ENCODE measurements at regions not wholly inside any gene's neighbourhood (a gene's known extent, or its start where the extent isn't known, plus 50 kb on each side); places are given as distances from the start of the nearest gene placed in this dataset.
"Not testable (repeated sequence)": the region's sequence is repeated elsewhere in the genome, so short reads cannot be mapped to it uniquely, and the experiment has no call there.

GRCh38 chr12:90829044-90829443 lies 125.9 kb downstream of the CCER1 start:
- DNase-seq (ENCODE audit: low read depth in 2 of 2): no peak

GRCh38 chr12:90828621-90829020 lies 126.4 kb downstream of the CCER1 start:
- no peak for DNase-seq (ENCODE audit: low read depth in 2 of 2)

GRCh38 chr12:90827567-90827966 lies 127.4 kb downstream of the CCER1 start:
- DNase-seq (ENCODE audit: low read depth in 2 of 2): no peak

GRCh38 chr12:90826036-90826435 lies 128.9 kb downstream of the CCER1 start:
- no peak for DNase-seq (ENCODE audit: low read depth in 2 of 2)

- no peak for DNase-seq (ENCODE audit: low read depth in 2 of 2)
Measured at GRCh38 chr12:90823859-90824258, 131.1 kb downstream of the CCER1 start.

GRCh38 chr12:90819709-90820108 lies 135.3 kb downstream of the CCER1 start:
- no peak for DNase-seq (ENCODE audit: low read depth in 2 of 2)

- DNase-seq (ENCODE audit: low read depth in 2 of 2): no peak
Measured at GRCh38 chr12:90816353-90817089, 138.5 kb downstream of the CCER1 start.

GRCh38 chr12:90809940-90810339 lies 145.0 kb downstream of the CCER1 start:
- DNase-seq (ENCODE audit: low read depth in 2 of 2): no peak

GRCh38 chr12:90808568-90808967 lies 146.4 kb downstream of the CCER1 start:
- no peak for DNase-seq (ENCODE audit: low read depth in 2 of 2)

GRCh38 chr12:90802727-90803126 lies 152.2 kb downstream of the CCER1 start:
- DNase-seq (ENCODE audit: low read depth in 2 of 2): no peak

- DNase-seq (ENCODE audit: low read depth in 2 of 2): no peak
Measured at GRCh38 chr12:90801776-90802175, 153.2 kb downstream of the CCER1 start.

- no peak for DNase-seq (ENCODE audit: low read depth in 2 of 2)
Measured at GRCh38 chr12:90794212-90794611, 160.8 kb downstream of the CCER1 start.

GRCh38 chr12:90792718-90793117 lies 162.3 kb downstream of the CCER1 start:
- not testable (repeated sequence) for DNase-seq (ENCODE audit: low read depth in 2 of 2)

- DNase-seq (ENCODE audit: low read depth in 2 of 2): no peak
Measured at GRCh38 chr12:90791445-90791844, 163.5 kb downstream of the CCER1 start.

- DNase-seq (ENCODE audit: low read depth in 2 of 2): no peak
Measured at GRCh38 chr12:90790747-90791146, 164.2 kb downstream of the CCER1 start.

- no peak for DNase-seq (ENCODE audit: low read depth in 2 of 2)
Measured at GRCh38 chr12:90773491-90773890, 181.5 kb downstream of the CCER1 start.

GRCh38 chr12:90770861-90771260 lies 184.1 kb downstream of the CCER1 start:
- no peak for DNase-seq (ENCODE audit: low read depth in 2 of 2)

GRCh38 chr12:90757957-90758356 lies 197.0 kb downstream of the CCER1 start:
- DNase-seq (ENCODE audit: low read depth in 2 of 2): no peak

- no peak for DNase-seq (ENCODE audit: low read depth in 2 of 2)
Measured at GRCh38 chr12:90745211-90745610, 209.8 kb downstream of the CCER1 start.

GRCh38 chr12:90741611-90742010 lies 213.4 kb downstream of the CCER1 start:
- no peak for DNase-seq (ENCODE audit: low read depth in 2 of 2)

- DNase-seq (ENCODE audit: low read depth in 2 of 2): no peak
Measured at GRCh38 chr12:90729736-90730135, 225.2 kb downstream of the CCER1 start.

- no peak for DNase-seq (ENCODE audit: low read depth in 2 of 2)
Measured at GRCh38 chr12:90712671-90713070, 242.3 kb downstream of the CCER1 start.

GRCh38 chr12:90710711-90711110 lies 244.3 kb downstream of the CCER1 start:
- DNase-seq (ENCODE audit: low read depth in 2 of 2): no peak

GRCh38 chr12:90706036-90706435 lies 248.9 kb downstream of the CCER1 start:
- no peak for DNase-seq (ENCODE audit: low read depth in 2 of 2)

Measured in stimulated activated CD8-positive, alpha-beta memory T cell treated with anti-CD3 and anti-CD28 coated beads, Interleukin-15, amount 100 ng/mL, for 4 hours (primary cell).